PC-9 (cell line): ENCODE measurements at regions not wholly inside any gene's neighbourhood (a gene's known extent, or its start where the extent isn't known, plus 50 kb on each side); places are given as distances from the start of the nearest gene placed in this dataset.

ENCODE experiments used
- BruUV-seq: library from RNA; stranded (reverse); fragments of 400-500 nt; replicated peaks from 2 replicates; lab custom pipeline; 2021; lab: Mats Ljungman, UMichigan
- CTCF ChIA-PET: fragments of 300-600 bp; sonication (Branson Sonifier 250); formaldehyde crosslinking; loops from one replicate; lab custom pipeline; 2022; ENCODE audit warnings: antibody characterized with exemption; lab: Charles Lee
- POLR2A ChIA-PET: fragments of 300-600 bp; sonication (Branson Sonifier 250); formaldehyde crosslinking; loops from one replicate; lab custom pipeline; 2022; ENCODE audit warnings: antibody characterized with exemption; ENCODE audit not compliant: unreplicated experiment; lab: Charles Lee
- DNase-seq, 2 experiments: peaks; one replicate each; pipeline versions ENCODE4 v3.0.0 to v3.0.0-alpha.2; 2015 to 2022; ENCODE audit warnings: mixed read lengths in 1 of 2
- H2AFZ ChIP-seq: fragments of 200-600 bp; sonication (generic); 2 replicates; pipeline ENCODE4 v1.8.1; 2017; ENCODE audit warnings: antibody characterized with exemption
- H3F3A ChIP-seq: fragments of 200-600 bp; sonication (generic); 2 replicates; pipeline ENCODE4 v1.8.1; 2017; ENCODE audit warnings: antibody characterized with exemption, mild to moderate bottlenecking, low read depth; ENCODE audit not compliant: insufficient read depth
- H3K27ac ChIP-seq: fragments of 200-600 bp; sonication (generic); 2 replicates; pipeline ENCODE4 v1.6.1; 2016; ENCODE audit warnings: mixed run types
- H3K27me3 ChIP-seq: fragments of 200-600 bp; sonication (generic); 2 replicates; pipeline ENCODE4 v1.6.1; 2016; ENCODE audit warnings: low read depth, mixed run types; ENCODE audit not compliant: insufficient read depth
- H3K36me3 ChIP-seq: fragments of 200-600 bp; sonication (generic); 2 replicates; pipeline ENCODE4 v1.6.1; 2016; ENCODE audit warnings: low read depth, mixed run types
- H3K4me1 ChIP-seq: fragments of 200-600 bp; sonication (generic); replicated peaks from 2 replicates; pipeline ENCODE4 v1.6.1; 2016; ENCODE audit warnings: mixed run types; ENCODE audit not compliant: insufficient read depth
- H3K4me2 ChIP-seq: fragments of 200-600 bp; sonication (generic); 2 replicates; pipeline ENCODE4 v1.6.1; 2017; ENCODE audit warnings: mixed run types
- H3K4me3 ChIP-seq: fragments of 200-600 bp; sonication (generic); 2 replicates; pipeline ENCODE4 v1.6.1; 2016; ENCODE audit warnings: mixed run types
- H3K79me2 ChIP-seq: fragments of 200-600 bp; sonication (generic); 2 replicates; pipeline ENCODE4 v1.6.1; 2017; ENCODE audit warnings: low read depth, mixed run types
- H3K9me2 ChIP-seq: fragments of 200-600 bp; sonication (generic); 2 replicates; pipeline ENCODE4 v1.8.1; 2017; ENCODE audit warnings: mild to moderate bottlenecking; ENCODE audit not compliant: insufficient read depth
- H3K9me3 ChIP-seq: fragments of 200-600 bp; sonication (generic); 2 replicates; pipeline ENCODE4 v1.8.1; 2016; ENCODE audit warnings: low read depth; ENCODE audit not compliant: insufficient read depth
- H4K20me1 ChIP-seq: fragments of 200-600 bp; sonication (generic); 2 replicates; pipeline ENCODE4 v1.8.1; 2017; ENCODE audit not compliant: insufficient read depth
- EZH2 ChIP-seq: fragments of 200-600 bp; sonication (generic); IDR thresholded peaks from 2 replicates; pipeline ENCODE4 v1.8.0; 2017; ENCODE audit warnings: antibody characterized with exemption, low read depth
- intact Hi-C: fragments of 100-400 bp; cut with micrococcal nuclease; formaldehyde crosslinking; loops from one replicate; pipeline ENCODE4 v1.10.0; 2022; ENCODE audit not compliant: unreplicated experiment
- TF ChIP-seq, protein P1 (sequence below): fragments of 200-600 bp; sonication (generic); conservative IDR thresholded peaks from 2 replicates; pipeline ENCODE4 v1.6.1; 2017; ENCODE audit warnings: mixed run types, antibody characterized with exemption, mild to moderate bottlenecking, moderate library complexity

DNA sequence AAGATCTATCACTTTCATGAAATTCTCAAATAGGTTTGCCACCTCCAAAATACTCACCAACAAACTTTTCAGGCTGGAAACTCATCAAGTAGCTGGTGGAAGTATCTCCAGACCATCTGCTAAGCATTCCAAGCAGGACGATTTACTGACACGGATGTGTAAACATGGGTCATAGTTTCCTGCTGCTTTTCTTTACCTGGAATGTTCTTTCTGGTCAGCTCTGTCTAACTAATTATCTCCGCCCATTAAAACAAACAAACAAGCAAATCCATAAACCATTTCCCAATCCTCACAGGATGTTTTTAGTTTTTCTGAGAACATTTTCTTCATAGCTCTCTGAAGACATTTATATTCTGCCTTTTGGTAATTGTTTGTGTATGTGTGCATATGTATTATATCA, 397.0 kb downstream of the METTL15 start:
- BruUV-seq, result no TSS peak
- Histone ChIP-seq H3K79me2 (no peaks in the 10 kb centered on the region), H3K36me3 (no peaks in the 10 kb centered on the region), H3K9me2 (no peaks in the 10 kb centered on the region), H3K27ac (no peak overlapping the region), H2AFZ (no peak overlapping the region), H3F3A (no peaks in the 10 kb centered on the region), H3K27me3 (no peaks in the 10 kb centered on the region), H3K4me1 (no peaks in the 10 kb centered on the region), H3K9me3 (no peaks in the 10 kb centered on the region), H3K4me2 (no peak overlapping the region), H4K20me1 (no peaks in the 10 kb centered on the region), H3K4me3 (no peak overlapping the region)
- ChIA-PET CTCF (no interaction called here), POLR2A (no interaction called here)
- DNase-seq, result no peak
- no peak for TF ChIP-seq EZH2
- TF ChIP-seq, protein P1, sequence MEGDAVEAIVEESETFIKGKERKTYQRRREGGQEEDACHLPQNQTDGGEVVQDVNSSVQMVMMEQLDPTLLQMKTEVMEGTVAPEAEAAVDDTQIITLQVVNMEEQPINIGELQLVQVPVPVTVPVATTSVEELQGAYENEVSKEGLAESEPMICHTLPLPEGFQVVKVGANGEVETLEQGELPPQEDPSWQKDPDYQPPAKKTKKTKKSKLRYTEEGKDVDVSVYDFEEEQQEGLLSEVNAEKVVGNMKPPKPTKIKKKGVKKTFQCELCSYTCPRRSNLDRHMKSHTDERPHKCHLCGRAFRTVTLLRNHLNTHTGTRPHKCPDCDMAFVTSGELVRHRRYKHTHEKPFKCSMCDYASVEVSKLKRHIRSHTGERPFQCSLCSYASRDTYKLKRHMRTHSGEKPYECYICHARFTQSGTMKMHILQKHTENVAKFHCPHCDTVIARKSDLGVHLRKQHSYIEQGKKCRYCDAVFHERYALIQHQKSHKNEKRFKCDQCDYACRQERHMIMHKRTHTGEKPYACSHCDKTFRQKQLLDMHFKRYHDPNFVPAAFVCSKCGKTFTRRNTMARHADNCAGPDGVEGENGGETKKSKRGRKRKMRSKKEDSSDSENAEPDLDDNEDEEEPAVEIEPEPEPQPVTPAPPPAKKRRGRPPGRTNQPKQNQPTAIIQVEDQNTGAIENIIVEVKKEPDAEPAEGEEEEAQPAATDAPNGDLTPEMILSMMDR, result no peak
- intact Hi-C loops, result no loop called here

DNA sequence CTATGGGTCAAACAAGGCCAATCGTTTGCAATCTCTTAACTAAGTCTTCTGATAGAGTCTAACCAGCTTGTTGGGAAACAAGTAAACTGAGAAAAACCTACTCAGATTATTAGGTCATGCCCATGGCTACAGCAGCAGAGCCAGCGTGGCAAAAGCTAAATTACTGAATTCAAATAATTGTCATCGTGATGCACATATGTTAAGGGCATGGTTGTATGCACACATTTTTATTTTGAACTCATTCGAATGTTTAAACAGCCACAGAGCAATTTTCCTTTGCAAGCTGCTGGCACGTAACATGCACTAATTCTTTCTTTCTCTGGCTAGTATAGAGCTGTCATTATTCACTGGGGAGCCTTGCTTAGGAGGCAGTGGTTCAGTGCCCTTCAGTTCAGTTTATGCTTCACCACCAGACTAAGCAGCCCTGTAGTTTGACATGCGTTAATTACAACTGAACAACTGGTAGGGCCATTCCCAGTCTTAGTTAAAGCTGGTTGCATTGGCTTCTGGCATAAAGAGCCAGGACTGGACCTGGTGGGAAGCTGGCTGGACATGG, 396.4 kb downstream of the METTL15 start:
- Histone ChIP-seq H2AFZ (no peak overlapping the region), H3K4me2 (no peak overlapping the region), H3K4me3 (no peak overlapping the region), H3K79me2 (no peaks in the 10 kb centered on the region), H3K4me1 (no peaks in the 10 kb centered on the region), H3F3A (no peaks in the 10 kb centered on the region), H3K9me3 (no peaks in the 10 kb centered on the region), H3K27ac (no peak overlapping the region), H3K9me2 (no peaks in the 10 kb centered on the region), H3K36me3 (no peaks in the 10 kb centered on the region), H3K27me3 (no peaks in the 10 kb centered on the region), H4K20me1 (no peaks in the 10 kb centered on the region)
- intact Hi-C loops, result no loop called here
- TF ChIP-seq, protein P1, result no peak
- no peak for TF ChIP-seq EZH2
- ChIA-PET POLR2A (no interaction called here), CTCF (no interaction called here)
- no peak for DNase-seq
- no TSS peak for BruUV-seq

DNA sequence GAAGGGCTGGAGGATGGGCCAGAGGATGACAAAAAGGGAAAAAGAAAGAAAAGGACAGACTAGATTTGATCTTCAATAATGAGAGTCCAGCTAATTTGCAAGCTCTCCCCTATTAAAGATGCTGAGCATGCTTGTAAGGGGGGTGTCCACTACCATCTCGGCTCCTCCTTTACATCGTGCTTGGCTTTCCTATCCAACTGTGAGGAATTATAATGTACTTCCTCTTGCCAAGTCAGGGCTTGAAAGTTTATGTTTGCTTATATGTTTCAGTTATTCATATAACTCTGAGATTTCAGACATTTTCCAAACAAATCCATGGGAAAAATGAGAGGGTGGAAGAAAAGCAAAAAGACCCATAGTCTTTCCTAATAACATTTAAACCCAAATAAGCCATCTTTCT, 387.1 kb downstream of the METTL15 start:
- no peaks in the 10 kb centered on the region for H4K20me1 ChIP-seq

More for the DNA sequence above, 387.1 kb downstream of the METTL15 start:
- Histone ChIP-seq H3K4me1 (no peaks in the 10 kb centered on the region), H3K79me2 (no peaks in the 10 kb centered on the region), H3F3A (no peaks in the 10 kb centered on the region), H3K9me3 (no peaks in the 10 kb centered on the region), H3K36me3 (no peaks in the 10 kb centered on the region), H3K27ac (no peak overlapping the region), H3K4me3 (no peak overlapping the region), H3K9me2 (no peaks in the 10 kb centered on the region), H3K4me2 (no peak overlapping the region), H2AFZ (no peak overlapping the region), H3K27me3 (no peaks in the 10 kb centered on the region)
- CTCF ChIA-PET, result no interaction called here
- no TSS peak for BruUV-seq
- intact Hi-C loops, result no loop called here
- no peak for DNase-seq
- TF ChIP-seq, protein P1, result no peak
- TF ChIP-seq EZH2, result no peak
- POLR2A ChIA-PET, result no interaction called here
